K562 (cell line): ENCODE measurements at regions not wholly inside any gene's neighbourhood (a gene's known extent, or its start where the extent isn't known, plus 50 kb on each side); places are given as distances from the start of the nearest gene placed in this dataset.

Experiments
- ADNP ChIP-seq: fragments of 200-800 bp; sonication (Bioruptor generic); IDR thresholded peaks from 2 replicates; pipeline ENCODE4 v1.6.1; 2016; ENCODE audit warnings: missing genetic modification characterization, missing compliant biosample characterization
- CHD2 ChIP-seq: IDR thresholded peaks from 2 replicates; pipeline ENCODE4 v1.6.1; 2011; ENCODE audit warnings: low read depth, low read length
- EGR1 ChIP-seq: fragments of 450-650 bp; conservative IDR thresholded peaks from 2 replicates; pipeline ENCODE4 v1.6.1; 2017; ENCODE audit warnings: mild to moderate bottlenecking
- FOSL1 ChIP-seq: fragments of 200-800 bp; sonication (Bioruptor generic); conservative IDR thresholded peaks from 2 replicates; pipeline ENCODE4 v1.6.1; 2016; ENCODE audit warnings: missing genetic modification characterization, missing compliant biosample characterization
- JUND ChIP-seq, 2 experiments: IDR thresholded peaks; 2 replicates in 1 of 2; 3 replicates in 1 of 2; pipeline ENCODE4 v1.6.1; 2011; ENCODE audit warnings: borderline replicate concordance in 2 of 2, low read depth in 2 of 2, low read length in 2 of 2, improper control_type of control experiment in 1 of 2, missing biosample characterization in 1 of 2, missing genetic modification characterization in 1 of 2, missing genetic modification reagents in 1 of 2
- L3MBTL2 ChIP-seq: fragments of 450-650 bp; IDR thresholded peaks from 2 replicates; pipeline ENCODE4 v1.6.1; 2016; ENCODE audit warnings: mild to moderate bottlenecking, moderate library complexity
- MCM3 ChIP-seq: fragments of 450-650 bp; IDR thresholded peaks from 2 replicates; pipeline ENCODE4 v1.6.1; 2016
- MYBL2 ChIP-seq, 2 experiments: fragments of 450-650 bp in 1 of 2; sonication (generic) in 1 of 2; formaldehyde crosslinking in 1 of 2; IDR thresholded peaks; 2 replicates each; pipeline versions ENCODE4 v1.6.1 to v1.8.1; 2017 to 2022; ENCODE audit warnings: borderline replicate concordance in 1 of 2, inconsistent platforms in 1 of 2, low read depth in 1 of 2, mild to moderate bottlenecking in 1 of 2, missing genetic modification reagents in 1 of 2, moderate library complexity in 1 of 2
- MYC ChIP-seq, 2 experiments: fragments of 250-450 bp in 1 of 2; sonication (Bioruptor Pico) in 1 of 2; IDR thresholded peaks; 2 replicates each; pipeline versions ENCODE4 v1.5.1 to v1.6.1; 2012 to 2021; ENCODE audit warnings: low read depth in 2 of 2, borderline replicate concordance in 1 of 2, improper control_type of control experiment in 1 of 2, low read length in 1 of 2, mild to moderate bottlenecking in 1 of 2, moderate library complexity in 1 of 2
- ZNF133 ChIP-seq: fragments of 250-450 bp; sonication (Bioruptor Pico); IDR thresholded peaks from 2 replicates; pipeline ENCODE4 v1.4.0; 2020; ENCODE audit warnings: mild to moderate bottlenecking
- ZNF175 ChIP-seq: fragments of 200-800 bp; sonication (Bioruptor generic); IDR thresholded peaks from 2 replicates; pipeline ENCODE4 v1.6.1; 2016; ENCODE audit warnings: low read depth, mild to moderate bottlenecking, missing genetic modification characterization, missing compliant biosample characterization
- TF ChIP-seq, protein P1 (sequence below), 2 experiments: fragments of 450-650 bp; conservative IDR thresholded peaks; 2 replicates each; pipeline ENCODE4 v1.6.1; 2017; ENCODE audit warnings: mild to moderate bottlenecking in 2 of 2, moderate library complexity in 2 of 2
- TF ChIP-seq, protein P2 (sequence below): IDR thresholded peaks from 2 replicates; pipeline ENCODE4 v1.6.1; 2014; ENCODE audit warnings: antibody characterized with exemption
- TF ChIP-seq, protein P3 (sequence below): sonication (generic); formaldehyde crosslinking; IDR thresholded peaks from 2 replicates; pipeline ENCODE4 v1.5.0; 2020; ENCODE audit warnings: missing genetic modification reagents
- TF ChIP-seq, protein P4 (sequence below): sonication (generic); formaldehyde crosslinking; IDR thresholded peaks from 2 replicates; pipeline ENCODE4 v1.8.1; 2023; ENCODE audit warnings: mild to moderate bottlenecking, missing genetic modification reagents

DNA sequence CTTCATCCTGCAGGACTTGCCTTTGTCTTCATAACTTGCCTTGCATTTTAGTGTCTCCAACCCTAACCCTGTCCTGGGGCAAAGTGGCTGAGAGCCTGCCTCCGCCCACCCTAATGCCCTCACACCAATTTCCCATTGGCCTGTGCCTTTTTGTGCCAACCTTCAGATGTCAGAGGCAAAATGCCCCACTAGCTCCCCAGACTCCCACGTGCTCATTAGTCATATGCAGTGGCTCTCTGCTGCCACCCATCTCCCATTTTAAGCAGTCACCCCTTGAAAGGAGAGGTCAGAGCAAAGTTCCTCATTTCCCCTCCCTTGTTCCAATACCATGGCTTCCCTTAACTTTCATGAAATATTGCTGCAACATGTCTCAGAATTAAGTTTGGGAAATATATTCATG, 74.8 kb upstream of the PASD1 start (continued):
- peak; percentile 66 for TF ChIP-seq FOSL1 (tag)
- TF ChIP-seq CHD2 = no peak
- no peak for TF ChIP-seq ZNF175
- TF ChIP-seq ZNF133 (CRISPR knock-in tag) = no peak
- TF ChIP-seq L3MBTL2 = peak; percentile 20; the same call in 1 of the 2 replicates
- no peak for TF ChIP-seq EGR1
- peak; percentile 67 for TF ChIP-seq MYC (IDR thresholded peaks at IDR 0.05; ENCODE audit: low read depth, low read length)
- no peak for TF ChIP-seq MYC (CRISPR knock-in tag; IDR thresholded peaks at IDR 0.05; ENCODE audit: borderline replicate concordance, low read depth)
- peak; percentile 70; the same call in 1 of the 2 replicates for TF ChIP-seq JUND (IDR thresholded peaks at IDR 0.05; ENCODE audit: borderline replicate concordance, low read depth, low read length)
- TF ChIP-seq JUND (tag; IDR thresholded peaks at IDR 0.05; ENCODE audit: borderline replicate concordance, low read depth, low read length) = peak; percentile 51; the same call in 2 of the 3 replicates
- TF ChIP-seq, protein P1, sequence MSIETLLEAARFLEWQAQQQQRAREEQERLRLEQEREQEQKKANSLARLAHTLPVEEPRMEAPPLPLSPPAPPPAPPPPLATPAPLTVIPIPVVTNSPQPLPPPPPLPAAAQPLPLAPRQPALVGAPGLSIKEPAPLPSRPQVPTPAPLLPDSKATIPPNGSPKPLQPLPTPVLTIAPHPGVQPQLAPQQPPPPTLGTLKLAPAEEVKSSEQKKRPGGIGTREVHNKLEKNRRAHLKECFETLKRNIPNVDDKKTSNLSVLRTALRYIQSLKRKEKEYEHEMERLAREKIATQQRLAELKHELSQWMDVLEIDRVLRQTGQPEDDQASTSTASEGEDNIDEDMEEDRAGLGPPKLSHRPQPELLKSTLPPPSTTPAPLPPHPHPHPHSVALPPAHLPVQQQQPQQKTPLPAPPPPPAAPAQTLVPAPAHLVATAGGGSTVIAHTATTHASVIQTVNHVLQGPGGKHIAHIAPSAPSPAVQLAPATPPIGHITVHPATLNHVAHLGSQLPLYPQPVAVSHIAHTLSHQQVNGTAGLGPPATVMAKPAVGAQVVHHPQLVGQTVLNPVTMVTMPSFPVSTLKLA (conservative IDR thresholded peaks at IDR 0.05) = peak in 1 of 2 experiments; percentile 52; a peak in 2 of 4 replicates
- TF ChIP-seq, protein P2, sequence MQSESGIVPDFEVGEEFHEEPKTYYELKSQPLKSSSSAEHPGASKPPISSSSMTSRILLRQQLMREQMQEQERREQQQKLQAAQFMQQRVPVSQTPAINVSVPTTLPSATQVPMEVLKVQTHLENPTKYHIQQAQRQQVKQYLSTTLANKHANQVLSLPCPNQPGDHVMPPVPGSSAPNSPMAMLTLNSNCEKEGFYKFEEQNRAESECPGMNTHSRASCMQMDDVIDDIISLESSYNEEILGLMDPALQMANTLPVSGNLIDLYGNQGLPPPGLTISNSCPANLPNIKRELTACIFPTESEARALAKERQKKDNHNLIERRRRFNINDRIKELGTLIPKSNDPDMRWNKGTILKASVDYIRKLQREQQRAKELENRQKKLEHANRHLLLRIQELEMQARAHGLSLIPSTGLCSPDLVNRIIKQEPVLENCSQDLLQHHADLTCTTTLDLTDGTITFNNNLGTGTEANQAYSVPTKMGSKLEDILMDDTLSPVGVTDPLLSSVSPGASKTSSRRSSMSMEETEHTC = peak; percentile 50; the same call in 1 of the 2 replicates
- no peak for TF ChIP-seq ADNP (tag)
- no peak for TF ChIP-seq MYBL2 (IDR thresholded peaks at IDR 0.05; ENCODE audit: low read depth)
- TF ChIP-seq MYBL2 (CRISPR knock-in tag; IDR thresholded peaks at IDR 0.05; ENCODE audit: borderline replicate concordance) = no peak
- TF ChIP-seq, protein P3, sequence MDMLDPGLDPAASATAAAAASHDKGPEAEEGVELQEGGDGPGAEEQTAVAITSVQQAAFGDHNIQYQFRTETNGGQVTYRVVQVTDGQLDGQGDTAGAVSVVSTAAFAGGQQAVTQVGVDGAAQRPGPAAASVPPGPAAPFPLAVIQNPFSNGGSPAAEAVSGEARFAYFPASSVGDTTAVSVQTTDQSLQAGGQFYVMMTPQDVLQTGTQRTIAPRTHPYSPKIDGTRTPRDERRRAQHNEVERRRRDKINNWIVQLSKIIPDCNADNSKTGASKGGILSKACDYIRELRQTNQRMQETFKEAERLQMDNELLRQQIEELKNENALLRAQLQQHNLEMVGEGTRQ (CRISPR knock-in tag) = peak; percentile 33; the same call in 1 of the 2 replicates
- no peak for TF ChIP-seq MCM3
- TF ChIP-seq, protein P4, sequence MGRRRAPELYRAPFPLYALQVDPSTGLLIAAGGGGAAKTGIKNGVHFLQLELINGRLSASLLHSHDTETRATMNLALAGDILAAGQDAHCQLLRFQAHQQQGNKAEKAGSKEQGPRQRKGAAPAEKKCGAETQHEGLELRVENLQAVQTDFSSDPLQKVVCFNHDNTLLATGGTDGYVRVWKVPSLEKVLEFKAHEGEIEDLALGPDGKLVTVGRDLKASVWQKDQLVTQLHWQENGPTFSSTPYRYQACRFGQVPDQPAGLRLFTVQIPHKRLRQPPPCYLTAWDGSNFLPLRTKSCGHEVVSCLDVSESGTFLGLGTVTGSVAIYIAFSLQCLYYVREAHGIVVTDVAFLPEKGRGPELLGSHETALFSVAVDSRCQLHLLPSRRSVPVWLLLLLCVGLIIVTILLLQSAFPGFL (CRISPR knock-in tag) = no peak
